Aorta (tissue), 5 donors: ENCODE measurements at regions not wholly inside any gene's neighbourhood (a gene's known extent, or its start where the extent isn't known, plus 50 kb on each side); places are given as distances from the start of the nearest gene placed in this dataset.
A peak's percentile ranks its signal among the peaks of the same experiment; 100 is the strongest.

ENCODE experiments used
- ATAC-seq: fragments of 200-7000 bp; cut with Tn5 transposase; one replicate; pipeline ENCODE4 v1.9.1; 2022; ENCODE audit warnings: moderate library complexity; ENCODE audit not compliant: low FRiP score
- DNase-seq, 2 donors: peaks; one replicate each; pipeline ENCODE4 v3.0.0-alpha.2; 2020
- H3K27ac ChIP-seq, 2 donors: one replicate each; pipeline ENCODE4 v1.5.1; 2013; ENCODE audit warnings: low read length in 2 of 2, mild to moderate bottlenecking in 2 of 2, moderate library complexity in 2 of 2, control low read depth in 1 of 2, inconsistent platforms in 1 of 2, low read depth in 1 of 2
- H3K27me3 ChIP-seq, 2 donors: one replicate each; pipeline ENCODE4 v1.6.1; 2013; ENCODE audit warnings: control low read depth in 1 of 2, low read length in 1 of 2, mild to moderate bottlenecking in 1 of 2, moderate library complexity in 1 of 2; ENCODE audit not compliant: insufficient read depth in 2 of 2, control insufficient read depth in 1 of 2
- H3K36me3 ChIP-seq, 2 donors: one replicate each; pipeline ENCODE4 v1.6.1; 2013; ENCODE audit warnings: control low read depth in 1 of 2, low read length in 1 of 2, mild to moderate bottlenecking in 1 of 2; ENCODE audit not compliant: insufficient read depth in 2 of 2, control insufficient read depth in 1 of 2
- H3K4me1 ChIP-seq, 2 donors: one replicate each; pipeline ENCODE4 v1.6.1; 2013; ENCODE audit warnings: low read length in 2 of 2, control low read depth in 1 of 2, mild to moderate bottlenecking in 1 of 2, moderate library complexity in 1 of 2; ENCODE audit not compliant: insufficient read depth in 2 of 2, control insufficient read depth in 1 of 2
- H3K4me3 ChIP-seq, 2 donors: one replicate each; pipeline ENCODE4 v1.5.1; 2013; ENCODE audit warnings: low read length in 2 of 2, control low read depth in 1 of 2, mild to moderate bottlenecking in 1 of 2
- H3K9me3 ChIP-seq: one replicate; pipeline ENCODE4 v1.6.1; 2013; ENCODE audit warnings: mild to moderate bottlenecking, low read length; ENCODE audit not compliant: control insufficient read depth
- WGBS, 2 donors: extraction: QIAGEN DNeasy Blood & Tissue Kit; methylation state at CpG; one replicate each; pipeline ENCODE4 v1.1.7; 2013; 5-methylcytosine and 5-hydroxymethylcytosine counted together
- intact Hi-C, 2 donors: fragments of 100-400 bp; cut with DNase I; formaldehyde crosslinking; loops; one replicate each; pipeline versions ENCODE4 v1.14.2 to v1.15.0; 2022
- donor health status: healthy with polysubstance abuse.
- donor health status: Bipolar disorder and iron deficiency.
- donor health status: DM: no; HTN: no; CAD: no.
- donor health status: DM: no; HTN: no; CAD: no.
- donor health status: DM: yes; HTN: yes; CAD: no.

GRCh38 chr12:22932431-22932830 is 307.5 kb downstream of the ETNK1 start:
- H3K4me3 ChIP-seq: no peak overlapping the region
- H3K4me1 ChIP-seq: no peaks in the 10 kb centered on the region
- 77 to 79% methylated on average over 1 of the region's 1 CpG for WGBS, 2 donors
- no peaks in the 10 kb centered on the region for H3K36me3 ChIP-seq
- H3K9me3 ChIP-seq: no peaks in the 10 kb centered on the region
- ATAC-seq (no peak), DNase-seq (no peak)
- no peak overlapping the region for H3K27ac ChIP-seq
- intact Hi-C loops: no loop called here
- no peaks in the 10 kb centered on the region for H3K27me3 ChIP-seq

DNA sequence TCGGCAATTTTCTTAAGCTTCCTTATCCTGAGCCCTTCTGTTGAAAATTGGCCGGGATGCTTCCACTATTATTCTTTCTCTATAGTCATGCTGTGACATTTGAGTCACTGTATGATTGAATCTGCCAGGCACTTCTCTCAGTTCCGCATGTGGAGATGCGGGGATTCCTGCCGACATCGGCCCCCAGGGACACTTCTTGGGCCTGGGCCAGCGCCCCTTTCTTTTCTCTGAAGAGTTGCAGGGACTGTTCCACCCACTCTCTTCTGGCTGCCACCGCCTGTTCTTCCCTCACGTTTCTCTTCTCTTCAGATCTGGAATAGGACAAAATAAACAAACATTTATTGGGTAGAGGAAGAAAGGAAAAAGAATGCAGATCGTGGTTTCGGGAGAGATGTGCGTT is 310.1 kb downstream of the ETNK1 start:
- H3K4me3 ChIP-seq: no peak overlapping the region
- DNase-seq (peak in 1 of 2 donors; percentile 69), ATAC-seq (no peak)
- no peak overlapping the region for H3K27ac ChIP-seq
- no peaks in the 10 kb centered on the region for H3K4me1 ChIP-seq
- 46 to 53% methylated on average over 12 of the region's 12 CpGs for WGBS, 2 donors
- H3K27me3 ChIP-seq: no peaks in the 10 kb centered on the region
- no peaks in the 10 kb centered on the region for H3K36me3 ChIP-seq
- intact Hi-C loops: no loop called here
- no peaks in the 10 kb centered on the region for H3K9me3 ChIP-seq

DNA sequence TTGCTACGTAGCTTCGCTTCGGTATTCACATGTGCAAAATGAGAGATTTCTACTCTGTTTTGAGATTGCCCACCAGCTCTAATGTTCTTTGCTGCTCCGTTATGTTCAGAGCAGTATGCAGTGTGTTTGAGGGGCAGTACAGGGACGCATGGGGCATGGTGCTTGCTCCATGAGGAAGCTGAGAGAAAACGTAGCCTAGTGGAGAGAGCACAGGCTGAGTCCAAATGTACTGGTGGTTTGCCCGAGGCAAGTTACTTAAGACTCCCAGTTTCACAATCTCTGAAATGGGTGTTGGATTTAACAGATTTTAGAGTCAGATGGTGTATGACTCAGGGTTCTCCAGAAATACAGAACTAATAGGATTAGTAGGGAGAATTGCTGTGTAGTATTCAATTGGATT is 310.5 kb downstream of the ETNK1 start:
- H3K27me3 ChIP-seq: no peaks in the 10 kb centered on the region
- no peaks in the 10 kb centered on the region for H3K36me3 ChIP-seq
- no peaks in the 10 kb centered on the region for H3K9me3 ChIP-seq
- H3K4me3 ChIP-seq: no peak overlapping the region
- intact Hi-C loops: no loop called here
- 77 to 78% methylated on average over 7 of the region's 7 CpGs for WGBS, 2 donors
- H3K4me1 ChIP-seq: no peaks in the 10 kb centered on the region
- no peak for ATAC-seq
- DNase-seq: no peak
- no peak overlapping the region for H3K27ac ChIP-seq

- Histone ChIP-seq H3K27me3 (no peaks in the 10 kb centered on the region), H3K4me1 (no peaks in the 10 kb centered on the region), H3K27ac (no peak overlapping the region), H3K36me3 (no peaks in the 10 kb centered on the region), H3K9me3 (no peaks in the 10 kb centered on the region), H3K4me3 (no peak overlapping the region)
- WGBS, 2 donors: 97 to 100% methylated on average over 2 of the region's 2 CpGs
- no peak for ATAC-seq
- intact Hi-C loops: no loop called here
- DNase-seq: no peak
Measured at GRCh38 chr12:22938323-22938722, 313.4 kb downstream of the ETNK1 start.

- H3K4me1 ChIP-seq: no peaks in the 10 kb centered on the region
- ATAC-seq: no peak
- WGBS, 2 donors: 91 to 95% methylated on average over 5 of the region's 5 CpGs
- H3K36me3 ChIP-seq: no peaks in the 10 kb centered on the region
- H3K4me3 ChIP-seq: no peak overlapping the region
- no peaks in the 10 kb centered on the region for H3K9me3 ChIP-seq
- DNase-seq: no peak
- H3K27me3 ChIP-seq: no peaks in the 10 kb centered on the region
- H3K27ac ChIP-seq: no peak overlapping the region
- intact Hi-C loops: no loop called here
Measured at GRCh38 chr12:22951206-22951605, 326.2 kb downstream of the ETNK1 start.

- 62 to 66% methylated on average over 2 of the region's 2 CpGs for WGBS, 2 donors
Measured at GRCh38 chr12:22956690-22957089, 331.7 kb downstream of the ETNK1 start.

DNA sequence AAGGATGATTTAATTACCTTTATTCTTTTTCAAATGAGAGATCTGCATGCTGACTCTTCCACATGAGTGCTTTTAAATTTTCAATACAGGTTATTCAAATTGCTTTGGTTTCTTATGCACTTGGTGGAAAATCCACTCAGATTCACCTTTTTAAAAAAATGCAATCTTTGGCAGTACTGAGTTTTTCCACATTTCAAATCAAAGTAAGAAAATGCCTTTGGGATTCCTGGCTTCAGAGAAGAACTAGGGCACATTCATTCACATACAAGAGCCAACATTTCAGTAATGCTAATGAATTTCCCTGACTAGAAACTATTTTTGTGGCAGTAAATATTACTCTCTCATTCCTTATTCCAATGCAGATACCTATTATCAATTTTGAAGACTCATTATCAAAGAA is 342.2 kb downstream of the ETNK1 start:
- Histone ChIP-seq H3K36me3 (no peaks in the 10 kb centered on the region), H3K27me3 (no peaks in the 10 kb centered on the region), H3K9me3 (no peaks in the 10 kb centered on the region), H3K27ac (no peak overlapping the region), H3K4me1 (no peaks in the 10 kb centered on the region), H3K4me3 (no peak overlapping the region)
- ATAC-seq (no peak), DNase-seq (no peak)
- intact Hi-C loops: no loop called here

More at GRCh38 chr12:22956690-22957089, 331.7 kb downstream of the ETNK1 start:
- no peaks in the 10 kb centered on the region for H3K27me3 ChIP-seq
- intact Hi-C loops: no loop called here
- H3K27ac ChIP-seq: no peak overlapping the region
- H3K36me3 ChIP-seq: no peaks in the 10 kb centered on the region
- DNase-seq: no peak
- no peaks in the 10 kb centered on the region for H3K9me3 ChIP-seq
- no peak overlapping the region for H3K4me3 ChIP-seq
- no peaks in the 10 kb centered on the region for H3K4me1 ChIP-seq
- no peak for ATAC-seq

DNA sequence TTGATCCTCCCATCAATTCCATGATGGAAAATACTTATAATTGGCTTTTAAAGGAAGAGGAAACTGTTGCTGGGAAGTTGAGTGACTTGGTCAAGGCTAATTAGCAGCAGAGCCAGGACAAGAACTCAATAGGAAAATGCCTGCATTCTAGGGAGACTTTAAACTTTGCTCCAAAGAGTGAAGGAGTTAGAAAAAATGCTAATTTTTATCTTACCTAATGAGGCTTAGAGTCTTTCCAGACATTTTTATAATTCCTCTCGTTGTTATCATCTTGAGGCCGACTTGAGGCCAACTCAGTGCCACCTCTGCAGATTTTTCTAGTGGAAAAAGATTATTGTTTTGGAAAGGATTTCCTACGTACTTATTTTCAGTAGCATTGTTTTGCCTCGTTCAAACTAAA is 344.6 kb downstream of the ETNK1 start:
- 19 to 24% methylated on average over 4 of the region's 4 CpGs for WGBS, 2 donors
- Histone ChIP-seq H3K9me3 (no peaks in the 10 kb centered on the region), H3K36me3 (no peaks in the 10 kb centered on the region), H3K4me1 (no peaks in the 10 kb centered on the region), H3K27me3 (no peaks in the 10 kb centered on the region), H3K27ac (no peak overlapping the region), H3K4me3 (no peak overlapping the region)
- DNase-seq (no peak), ATAC-seq (no peak)
- intact Hi-C loops: no loop called here

DNA sequence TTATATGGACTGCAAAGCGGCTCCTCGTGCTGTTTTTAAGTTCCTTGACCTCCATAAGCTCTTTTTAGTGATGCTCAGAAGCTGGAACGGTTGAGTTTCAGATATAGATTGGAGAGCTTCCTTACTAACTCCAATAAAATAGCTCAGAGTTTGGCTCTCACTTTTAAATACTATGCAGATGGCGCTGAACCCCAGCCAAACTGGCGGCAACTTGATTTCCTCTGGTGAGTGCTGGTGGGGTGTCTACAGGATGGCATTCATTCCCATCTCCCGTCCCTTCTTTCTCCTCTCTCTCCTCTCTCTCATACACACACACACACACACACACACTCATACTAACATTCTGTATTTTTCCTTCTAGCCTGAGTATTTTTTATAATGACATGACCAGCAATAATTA is 346.3 kb downstream of the ETNK1 start:
- ATAC-seq: no peak
- Histone ChIP-seq H3K27ac (no peak overlapping the region), H3K27me3 (no peaks in the 10 kb centered on the region), H3K4me3 (no peak overlapping the region), H3K9me3 (no peaks in the 10 kb centered on the region), H3K4me1 (no peaks in the 10 kb centered on the region), H3K36me3 (no peaks in the 10 kb centered on the region)
- 52 to 62% methylated on average over 6 of the region's 6 CpGs for WGBS, 2 donors
- DNase-seq: no peak
- intact Hi-C loops: no loop called here
